Caco-2 (cell line): ENCODE measurements at regions not wholly inside any gene's neighbourhood (a gene's known extent, or its start where the extent isn't known, plus 50 kb on each side); places are given as distances from the start of the nearest gene placed in this dataset.

Experiments
- BruUV-seq: library from RNA; stranded (reverse); fragments of 400-500 nt; replicated peaks from 2 replicates; lab custom pipeline; 2021; lab: Mats Ljungman, UMichigan
- CTCF ChIA-PET: fragments of 300-600 bp; sonication (Branson Sonifier 250); formaldehyde crosslinking; loops from one replicate; lab custom pipeline; 2022; ENCODE audit warnings: antibody characterized with exemption; lab: Charles Lee
- POLR2A ChIA-PET: fragments of 300-600 bp; sonication (Branson Sonifier 250); formaldehyde crosslinking; loops from one replicate; lab custom pipeline; 2022; ENCODE audit warnings: antibody characterized with exemption; lab: Charles Lee
- DNase-seq, 2 experiments: peaks; one replicate each; pipeline versions ENCODE4 v3.0.0 to v3.0.0-alpha.2; 2020 to 2022
- H3K27me3 ChIP-seq: replicated peaks from 2 replicates; pipeline ENCODE4 v1.6.0; 2011; ENCODE audit warnings: low read length; ENCODE audit not compliant: control insufficient read depth, insufficient read depth
- H3K36me3 ChIP-seq: 2 replicates; pipeline ENCODE4 v1.5.1; 2011; ENCODE audit warnings: low read length; ENCODE audit not compliant: control insufficient read depth, insufficient read depth
- H3K4me1 ChIP-seq: fragments of 250-450 bp; sonication (Bioruptor Pico); 2 replicates; pipeline ENCODE4 v1.5.1; 2020; ENCODE audit warnings: mild to moderate bottlenecking
- H3K4me3 ChIP-seq: 2 replicates; pipeline ENCODE4 v1.5.1; 2011; ENCODE audit warnings: low read depth, mild to moderate bottlenecking, control low read depth, low read length
- H3K9me3 ChIP-seq: fragments of 250-450 bp; sonication (Bioruptor Pico); 2 replicates; pipeline ENCODE4 v1.5.1; 2020; ENCODE audit warnings: mild to moderate bottlenecking, moderate library complexity
- H3K27ac Mint-ChIP-seq: one replicate; pipeline ENCODE4 v1.8.0; 2022; ENCODE audit warnings: mixed read lengths; ENCODE audit not compliant: unreplicated experiment
- H3K27me3 Mint-ChIP-seq: one replicate; pipeline ENCODE4 v1.8.0; 2022; ENCODE audit warnings: mixed read lengths; ENCODE audit not compliant: insufficient read depth, unreplicated experiment
- H3K36me3 Mint-ChIP-seq: one replicate; pipeline ENCODE4 v1.8.0; 2022; ENCODE audit warnings: mild to moderate bottlenecking, mixed read lengths; ENCODE audit not compliant: insufficient read depth, unreplicated experiment
- H3K4me1 Mint-ChIP-seq: one replicate; pipeline ENCODE4 v1.8.0; 2022; ENCODE audit warnings: low read depth, mixed read lengths; ENCODE audit not compliant: unreplicated experiment
- H3K4me3 Mint-ChIP-seq: one replicate; pipeline ENCODE4 v1.8.0; 2022; ENCODE audit warnings: mild to moderate bottlenecking, moderate library complexity, mixed read lengths; ENCODE audit not compliant: unreplicated experiment
- H3K9me3 Mint-ChIP-seq: one replicate; pipeline ENCODE4 v1.8.0; 2022; ENCODE audit warnings: mixed read lengths; ENCODE audit not compliant: unreplicated experiment
- CTCF ChIP-seq, 2 experiments: fragments of 200-600 bp in 1 of 2; IDR thresholded peaks; 1 replicate in 1 of 2; 2 replicates in 1 of 2; pipeline versions ENCODE4 v1.5.1 to v1.8.0; 2011 to 2022; ENCODE audit warnings: antibody characterized with exemption in 1 of 2, control low read depth in 1 of 2, inconsistent platforms in 1 of 2, low read depth in 1 of 2, low read length in 1 of 2, mild to moderate bottlenecking in 1 of 2, moderate library complexity in 1 of 2; ENCODE audit not compliant: insufficient read depth in 1 of 2, severe bottlenecking in 1 of 2, unreplicated experiment in 1 of 2
- intact Hi-C: fragments of 100-400 bp; cut with micrococcal nuclease; formaldehyde crosslinking; loops from one replicate; pipeline ENCODE4 v1.10.0; 2022; ENCODE audit not compliant: unreplicated experiment

GRCh38 chr4:138344851-138345250 is 102.7 kb upstream of the SLC7A11 start:
- Mint-ChIP-seq H3K36me3 (no peaks in the 10 kb centered on the region), H3K27me3 (no peaks in the 10 kb centered on the region), H3K4me1 (peaks cover 16% of the 10 kb centered on the region), H3K27ac (no peak overlapping the region), H3K9me3 (no peaks in the 10 kb centered on the region), H3K4me3 (no peak overlapping the region)
- no peak for DNase-seq
- no peaks in the 10 kb centered on the region for H3K27me3 ChIP-seq
- H3K4me3 ChIP-seq: no peak overlapping the region
- H3K36me3 ChIP-seq: no peaks in the 10 kb centered on the region
- intact Hi-C loops: no loop called here
- ChIA-PET CTCF (no interaction called here), POLR2A (no interaction called here)
- no peaks in the 10 kb centered on the region for H3K4me1 ChIP-seq
- no TSS peak for BruUV-seq
- TF ChIP-seq CTCF (IDR thresholded peaks at IDR 0.05; ENCODE audit: insufficient read depth in 1 of 2, low read depth in 1 of 2, low read length in 1 of 2, severe bottlenecking in 1 of 2, unreplicated experiment in 1 of 2): no peak
- no peaks in the 10 kb centered on the region for H3K9me3 ChIP-seq

- ChIA-PET CTCF (no interaction called here), POLR2A (no interaction called here)
- DNase-seq: no peak
- Histone ChIP-seq H3K27me3 (no peaks in the 10 kb centered on the region), H3K4me3 (no peak overlapping the region), H3K4me1 (no peaks in the 10 kb centered on the region), H3K9me3 (no peaks in the 10 kb centered on the region), H3K36me3 (no peaks in the 10 kb centered on the region)
- TF ChIP-seq CTCF (IDR thresholded peaks at IDR 0.05; ENCODE audit: insufficient read depth in 1 of 2, low read depth in 1 of 2, low read length in 1 of 2, severe bottlenecking in 1 of 2, unreplicated experiment in 1 of 2): no peak
- intact Hi-C loops: no loop called here
- no TSS peak for BruUV-seq
- no peaks in the 10 kb centered on the region for H3K36me3 Mint-ChIP-seq
- no peak overlapping the region for H3K27ac Mint-ChIP-seq
- no peaks in the 10 kb centered on the region for H3K9me3 Mint-ChIP-seq
- H3K27me3 Mint-ChIP-seq: no peaks in the 10 kb centered on the region
- H3K4me3 Mint-ChIP-seq: no peak overlapping the region
- H3K4me1 Mint-ChIP-seq: peaks cover 16% of the 10 kb centered on the region
Observed at GRCh38 chr4:138344054-138344453, 101.9 kb upstream of the SLC7A11 start.

GRCh38 chr4:138341739-138342415 is 99.7 kb upstream of the SLC7A11 start:
- Histone ChIP-seq H3K36me3 (no peaks in the 10 kb centered on the region), H3K27me3 (no peaks in the 10 kb centered on the region), H3K9me3 (no peaks in the 10 kb centered on the region), H3K4me1 (no peaks in the 10 kb centered on the region), H3K4me3 (no peak overlapping the region)
- TF ChIP-seq CTCF (IDR thresholded peaks at IDR 0.05; ENCODE audit: insufficient read depth in 1 of 2, low read depth in 1 of 2, low read length in 1 of 2, severe bottlenecking in 1 of 2, unreplicated experiment in 1 of 2): no peak
- no peak overlapping the region for H3K27ac Mint-ChIP-seq
- POLR2A ChIA-PET: no interaction called here
- no TSS peak for BruUV-seq
- intact Hi-C loops: no loop called here
- CTCF ChIA-PET: no interaction called here
- H3K9me3 Mint-ChIP-seq: no peaks in the 10 kb centered on the region
- H3K4me3 Mint-ChIP-seq: no peak overlapping the region
- no peaks in the 10 kb centered on the region for H3K27me3 Mint-ChIP-seq
- no peak for DNase-seq
- peaks cover 16% of the 10 kb centered on the region for H3K4me1 Mint-ChIP-seq
- H3K36me3 Mint-ChIP-seq: no peaks in the 10 kb centered on the region
